ENCODE measurements at regions not wholly inside any gene's neighbourhood (a gene's known extent, or its start where the extent isn't known, plus 50 kb on each side); places are given as distances from the start of the nearest gene placed in this dataset.

- Histone ChIP-seq H3K4me3 (no peak overlapping the region), H3K9ac (ENCODE audit: insufficient read length) (no peak overlapping the region), H3K9me3 (ENCODE audit: low read depth, low read length) (no peaks in the 10 kb centered on the region), H3K36me3 (ENCODE audit: insufficient read depth, low read length) (no peaks in the 10 kb centered on the region), H3K27ac (no peak overlapping the region)
- TF ChIP-seq POLR2AphosphoS5 (IDR thresholded peaks at IDR 0.05; ENCODE audit: borderline replicate concordance, low read depth, low read length) (no peak), EZH2 (IDR thresholded peaks at IDR 0.05) (no peak), FOXP2 (optimal IDR thresholded peaks at IDR 0.05; ENCODE audit: control extremely low read depth, extremely low read length, insufficient read depth) (no peak)
- DNase-seq (ENCODE audit: low read depth, low spot score): no peak
Observed at GRCh38 chr2:187951470-187952218, 340.0 kb upstream of the GULP1 start.

- Histone ChIP-seq H3K9me3 (ENCODE audit: low read depth, low read length) (no peaks in the 10 kb centered on the region), H3K27ac (no peak overlapping the region), H3K36me3 (ENCODE audit: insufficient read depth, low read length) (no peaks in the 10 kb centered on the region), H3K9ac (ENCODE audit: insufficient read length) (no peak overlapping the region), H3K4me3 (no peak overlapping the region)
- no peak for DNase-seq (ENCODE audit: low read depth, low spot score)
- TF ChIP-seq POLR2AphosphoS5 (IDR thresholded peaks at IDR 0.05; ENCODE audit: borderline replicate concordance, low read depth, low read length) (no peak), FOXP2 (optimal IDR thresholded peaks at IDR 0.05; ENCODE audit: control extremely low read depth, extremely low read length, insufficient read depth) (no peak), EZH2 (IDR thresholded peaks at IDR 0.05) (no peak)
Observed at GRCh38 chr2:187956906-187957534, 334.7 kb upstream of the GULP1 start.

- Histone ChIP-seq H3K4me3 (no peak overlapping the region), H3K9ac (ENCODE audit: insufficient read length) (no peak overlapping the region), H3K9me3 (ENCODE audit: low read depth, low read length) (no peaks in the 10 kb centered on the region), H3K36me3 (ENCODE audit: insufficient read depth, low read length) (no peaks in the 10 kb centered on the region), H3K27ac (no peak overlapping the region)
- TF ChIP-seq FOXP2 (optimal IDR thresholded peaks at IDR 0.05; ENCODE audit: control extremely low read depth, extremely low read length, insufficient read depth): no peak
- DNase-seq (ENCODE audit: low read depth, low spot score): no peak
Observed at GRCh38 chr2:187959821-187960220, 331.9 kb upstream of the GULP1 start.

GRCh38 chr2:187962538-187962937, 329.1 kb upstream of the GULP1 start:
- H3K4me3 ChIP-seq: no peak overlapping the region
- TF ChIP-seq FOXP2 (optimal IDR thresholded peaks at IDR 0.05; ENCODE audit: control extremely low read depth, extremely low read length, insufficient read depth) (no peak), POLR2AphosphoS5 (IDR thresholded peaks at IDR 0.05; ENCODE audit: borderline replicate concordance, low read depth, low read length) (no peak), EZH2 (IDR thresholded peaks at IDR 0.05) (no peak)

GRCh38 chr2:187964746-187965145, 326.9 kb upstream of the GULP1 start:
- no peaks in the 10 kb centered on the region for H3K36me3 ChIP-seq (ENCODE audit: insufficient read depth, low read length)
- H3K9me3 ChIP-seq (ENCODE audit: low read depth, low read length): no peaks in the 10 kb centered on the region
- H3K27ac ChIP-seq: no peak overlapping the region
- no peak for DNase-seq (ENCODE audit: low read depth, low spot score)
- no peak overlapping the region for H3K9ac ChIP-seq (ENCODE audit: insufficient read length)
- H3K4me3 ChIP-seq: no peak overlapping the region
- TF ChIP-seq EZH2 (IDR thresholded peaks at IDR 0.05) (no peak), POLR2AphosphoS5 (IDR thresholded peaks at IDR 0.05; ENCODE audit: borderline replicate concordance, low read depth, low read length) (no peak), FOXP2 (optimal IDR thresholded peaks at IDR 0.05; ENCODE audit: control extremely low read depth, extremely low read length, insufficient read depth) (no peak)

More at GRCh38 chr2:187962538-187962937, 329.1 kb upstream of the GULP1 start:
- Histone ChIP-seq H3K36me3 (ENCODE audit: insufficient read depth, low read length) (no peaks in the 10 kb centered on the region), H3K9me3 (ENCODE audit: low read depth, low read length) (no peaks in the 10 kb centered on the region), H3K9ac (ENCODE audit: insufficient read length) (no peak overlapping the region), H3K27ac (no peak overlapping the region)
- no peak for DNase-seq (ENCODE audit: low read depth, low spot score)

GRCh38 chr2:187966924-187967323, 324.8 kb upstream of the GULP1 start:
- no peak for DNase-seq (ENCODE audit: low read depth, low spot score)
- no peaks in the 10 kb centered on the region for H3K36me3 ChIP-seq (ENCODE audit: insufficient read depth, low read length)
- H3K27ac ChIP-seq: no peak overlapping the region
- TF ChIP-seq POLR2AphosphoS5 (IDR thresholded peaks at IDR 0.05; ENCODE audit: borderline replicate concordance, low read depth, low read length) (no peak), EZH2 (IDR thresholded peaks at IDR 0.05) (no peak), FOXP2 (optimal IDR thresholded peaks at IDR 0.05; ENCODE audit: control extremely low read depth, extremely low read length, insufficient read depth) (no peak)
- H3K9me3 ChIP-seq (ENCODE audit: low read depth, low read length): no peaks in the 10 kb centered on the region
- no peak overlapping the region for H3K4me3 ChIP-seq
- no peak overlapping the region for H3K9ac ChIP-seq (ENCODE audit: insufficient read length)

- no peak for DNase-seq (ENCODE audit: low read depth, low spot score)
- no peaks in the 10 kb centered on the region for H3K9me3 ChIP-seq (ENCODE audit: low read depth, low read length)
- TF ChIP-seq POLR2AphosphoS5 (IDR thresholded peaks at IDR 0.05; ENCODE audit: borderline replicate concordance, low read depth, low read length) (no peak), EZH2 (IDR thresholded peaks at IDR 0.05) (no peak), FOXP2 (optimal IDR thresholded peaks at IDR 0.05; ENCODE audit: control extremely low read depth, extremely low read length, insufficient read depth) (no peak)
Observed at GRCh38 chr2:187971893-187972292, 319.8 kb upstream of the GULP1 start.

GRCh38 chr2:187976259-187976985, 315.3 kb upstream of the GULP1 start:
- Histone ChIP-seq H3K4me3 (no peak overlapping the region), H3K27ac (no peak overlapping the region), H3K9ac (ENCODE audit: insufficient read length) (no peak overlapping the region), H3K9me3 (ENCODE audit: low read depth, low read length) (no peaks in the 10 kb centered on the region), H3K36me3 (ENCODE audit: insufficient read depth, low read length) (no peaks in the 10 kb centered on the region)
- TF ChIP-seq FOXP2 (optimal IDR thresholded peaks at IDR 0.05; ENCODE audit: control extremely low read depth, extremely low read length, insufficient read depth) (no peak), EZH2 (IDR thresholded peaks at IDR 0.05) (no peak), POLR2AphosphoS5 (IDR thresholded peaks at IDR 0.05; ENCODE audit: borderline replicate concordance, low read depth, low read length) (no peak)
- no peak for DNase-seq (ENCODE audit: low read depth, low spot score)

More at GRCh38 chr2:187971893-187972292, 319.8 kb upstream of the GULP1 start:
- Histone ChIP-seq H3K27ac (no peak overlapping the region), H3K9ac (ENCODE audit: insufficient read length) (no peak overlapping the region), H3K36me3 (ENCODE audit: insufficient read depth, low read length) (no peaks in the 10 kb centered on the region), H3K4me3 (no peak overlapping the region)
